K562 (cell line): ENCODE measurements at regions not wholly inside any gene's neighbourhood (a gene's known extent, or its start where the extent isn't known, plus 50 kb on each side); places are given as distances from the start of the nearest gene placed in this dataset.

Experiments
- CBX3 ChIP-seq, 2 experiments: IDR thresholded peaks; 1 replicate in 1 of 2; 2 replicates in 1 of 2; pipeline ENCODE4 v1.6.1; 2012; ENCODE audit warnings: inconsistent platforms in 2 of 2, low read length in 2 of 2, borderline replicate concordance in 1 of 2, control low read depth in 1 of 2
- TF ChIP-seq, protein P1 (sequence below): sonication (generic); formaldehyde crosslinking; IDR thresholded peaks from 2 replicates; pipeline ENCODE4 v1.8.0; 2023; ENCODE audit warnings: missing genetic modification reagents, mild to moderate bottlenecking, borderline replicate concordance

DNA sequence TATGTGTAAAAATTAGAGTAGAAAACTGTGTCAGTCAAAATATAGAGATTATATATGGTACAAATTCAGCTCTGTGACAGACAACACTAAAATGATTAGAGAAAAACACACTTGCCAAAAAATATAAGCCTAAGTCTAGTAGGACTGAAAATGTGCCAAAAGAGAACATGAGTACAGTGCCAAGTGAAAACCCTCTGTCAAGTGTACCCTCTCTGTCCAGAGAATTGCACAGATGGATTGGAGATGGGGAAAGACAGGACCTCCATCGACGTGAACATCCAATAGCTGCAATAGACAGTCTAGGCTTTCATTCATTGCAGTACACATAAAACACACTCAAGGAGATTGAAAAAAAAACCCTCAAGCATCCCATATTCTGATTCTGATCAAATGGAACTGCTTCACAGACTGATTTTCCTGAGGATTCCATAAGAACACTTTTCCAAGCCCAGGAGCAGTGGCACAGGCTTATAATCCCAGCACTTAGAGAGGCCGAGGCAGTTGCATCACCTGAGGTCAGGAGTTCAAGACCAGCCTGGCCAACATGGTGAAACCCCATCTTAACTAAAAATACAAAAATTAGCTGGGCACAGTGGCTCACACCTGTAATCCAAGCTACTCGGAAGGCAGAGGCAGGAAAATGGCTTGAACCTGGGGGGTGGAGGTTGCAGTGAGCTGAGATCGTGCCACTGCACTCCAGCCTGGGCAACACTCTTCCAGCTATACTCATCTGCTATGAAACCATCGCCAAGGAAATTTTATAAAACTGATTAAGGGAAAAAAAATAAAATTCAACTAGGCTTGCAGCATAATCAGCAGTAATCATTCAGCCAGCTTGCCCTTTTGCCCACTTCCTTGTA lies 110.0 kb upstream of the TRIM24 start (continued):
- TF ChIP-seq, protein P1, sequence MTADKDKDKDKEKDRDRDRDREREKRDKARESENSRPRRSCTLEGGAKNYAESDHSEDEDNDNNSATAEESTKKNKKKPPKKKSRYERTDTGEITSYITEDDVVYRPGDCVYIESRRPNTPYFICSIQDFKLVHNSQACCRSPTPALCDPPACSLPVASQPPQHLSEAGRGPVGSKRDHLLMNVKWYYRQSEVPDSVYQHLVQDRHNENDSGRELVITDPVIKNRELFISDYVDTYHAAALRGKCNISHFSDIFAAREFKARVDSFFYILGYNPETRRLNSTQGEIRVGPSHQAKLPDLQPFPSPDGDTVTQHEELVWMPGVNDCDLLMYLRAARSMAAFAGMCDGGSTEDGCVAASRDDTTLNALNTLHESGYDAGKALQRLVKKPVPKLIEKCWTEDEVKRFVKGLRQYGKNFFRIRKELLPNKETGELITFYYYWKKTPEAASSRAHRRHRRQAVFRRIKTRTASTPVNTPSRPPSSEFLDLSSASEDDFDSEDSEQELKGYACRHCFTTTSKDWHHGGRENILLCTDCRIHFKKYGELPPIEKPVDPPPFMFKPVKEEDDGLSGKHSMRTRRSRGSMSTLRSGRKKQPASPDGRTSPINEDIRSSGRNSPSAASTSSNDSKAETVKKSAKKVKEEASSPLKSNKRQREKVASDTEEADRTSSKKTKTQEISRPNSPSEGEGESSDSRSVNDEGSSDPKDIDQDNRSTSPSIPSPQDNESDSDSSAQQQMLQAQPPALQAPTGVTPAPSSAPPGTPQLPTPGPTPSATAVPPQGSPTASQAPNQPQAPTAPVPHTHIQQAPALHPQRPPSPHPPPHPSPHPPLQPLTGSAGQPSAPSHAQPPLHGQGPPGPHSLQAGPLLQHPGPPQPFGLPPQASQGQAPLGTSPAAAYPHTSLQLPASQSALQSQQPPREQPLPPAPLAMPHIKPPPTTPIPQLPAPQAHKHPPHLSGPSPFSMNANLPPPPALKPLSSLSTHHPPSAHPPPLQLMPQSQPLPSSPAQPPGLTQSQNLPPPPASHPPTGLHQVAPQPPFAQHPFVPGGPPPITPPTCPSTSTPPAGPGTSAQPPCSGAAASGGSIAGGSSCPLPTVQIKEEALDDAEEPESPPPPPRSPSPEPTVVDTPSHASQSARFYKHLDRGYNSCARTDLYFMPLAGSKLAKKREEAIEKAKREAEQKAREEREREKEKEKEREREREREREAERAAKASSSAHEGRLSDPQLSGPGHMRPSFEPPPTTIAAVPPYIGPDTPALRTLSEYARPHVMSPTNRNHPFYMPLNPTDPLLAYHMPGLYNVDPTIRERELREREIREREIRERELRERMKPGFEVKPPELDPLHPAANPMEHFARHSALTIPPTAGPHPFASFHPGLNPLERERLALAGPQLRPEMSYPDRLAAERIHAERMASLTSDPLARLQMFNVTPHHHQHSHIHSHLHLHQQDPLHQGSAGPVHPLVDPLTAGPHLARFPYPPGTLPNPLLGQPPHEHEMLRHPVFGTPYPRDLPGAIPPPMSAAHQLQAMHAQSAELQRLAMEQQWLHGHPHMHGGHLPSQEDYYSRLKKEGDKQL (CRISPR knock-in tag) = 0 out of 2 replicates have a peak, but pooled peaks have one; percentile 58
- TF ChIP-seq CBX3 (IDR thresholded peaks at IDR 0.05; ENCODE audit: borderline replicate concordance in 1 of 2, low read length in 2 of 2) = peak; percentile 16 to 35; a peak in 1 of 3 replicates
- TF ChIP-seq, all 486 proteins: peak for 34
